Adipocyte (in vitro differentiated cells): ENCODE measurements at regions not wholly inside any gene's neighbourhood (a gene's known extent, or its start where the extent isn't known, plus 50 kb on each side); places are given as distances from the start of the nearest gene placed in this dataset.
"Not testable (repeated sequence)": the region's sequence is repeated elsewhere in the genome, so short reads cannot be mapped to it uniquely, and the experiment has no call there.

Source experiments
- DNase-seq: peaks from one replicate; pipeline ENCODE4 v3.0.0-alpha.2; 2015; ENCODE audit warnings: low read depth
- H3K27me3 ChIP-seq: replicated peaks from 2 replicates; pipeline ENCODE4 v1.7.0; 2013; ENCODE audit warnings: mild to moderate bottlenecking, low read length, moderate library complexity; ENCODE audit not compliant: control insufficient read depth, insufficient read depth
- H3K36me3 ChIP-seq: 2 replicates; pipeline ENCODE4 v1.7.0; 2013; ENCODE audit warnings: low read length, mild to moderate bottlenecking, moderate library complexity; ENCODE audit not compliant: control insufficient read depth, insufficient read depth, severe bottlenecking
- H3K4me1 ChIP-seq: 2 replicates; pipeline ENCODE4 v1.7.0; 2013; ENCODE audit warnings: mild to moderate bottlenecking, low read length, moderate library complexity; ENCODE audit not compliant: control insufficient read depth, insufficient read depth
- H3K4me3 ChIP-seq: 2 replicates; pipeline ENCODE4 v1.7.0; 2013; ENCODE audit warnings: mild to moderate bottlenecking, low read length, moderate library complexity
- H3K9ac ChIP-seq: 2 replicates; pipeline ENCODE4 v1.7.0; 2013; ENCODE audit warnings: mild to moderate bottlenecking, low read length, moderate library complexity
- H3K9me3 ChIP-seq: 2 replicates; pipeline ENCODE4 v1.7.0; 2013; ENCODE audit warnings: mild to moderate bottlenecking, low read length, moderate library complexity; ENCODE audit not compliant: control insufficient read depth

DNA sequence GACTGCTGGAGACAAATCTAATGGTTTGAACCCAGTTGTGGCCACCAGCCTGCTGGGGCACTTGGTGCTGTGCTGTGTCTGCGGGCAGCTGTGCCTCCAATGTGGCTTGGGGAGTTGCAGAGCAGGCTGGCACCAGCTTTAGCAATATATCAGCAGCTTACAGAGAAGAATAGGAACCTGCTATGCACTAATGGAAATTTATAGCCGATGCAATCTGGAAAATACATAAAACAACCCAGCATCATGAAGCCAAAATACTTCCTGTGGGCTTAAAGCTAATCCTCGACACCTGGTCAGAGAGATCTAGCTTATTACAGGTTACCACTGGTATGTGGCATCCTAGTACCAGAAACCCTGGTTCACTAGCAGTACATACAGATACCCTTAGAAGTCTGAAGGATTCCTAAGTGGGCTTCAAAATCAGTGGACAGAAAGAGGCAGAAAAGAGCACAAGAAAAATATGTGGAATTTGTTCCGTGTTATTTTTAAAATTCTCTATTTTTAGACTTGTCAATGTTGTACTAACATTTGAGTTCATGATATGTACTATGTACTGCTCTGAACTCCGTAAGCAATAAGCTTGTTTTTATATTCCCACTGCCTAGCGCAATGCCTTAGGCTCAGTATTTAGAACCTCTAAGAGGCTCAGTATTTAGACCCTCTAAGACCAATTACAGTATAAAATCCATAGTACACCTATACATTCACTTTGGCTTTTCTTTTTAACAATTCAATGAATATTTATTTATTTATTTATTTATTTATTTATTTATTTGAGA is 194.7 kb downstream of the UXS1 start:
- Histone ChIP-seq H3K9me3 (peaks cover 33% of the 10 kb centered on the region), H3K4me1 (no peaks in the 10 kb centered on the region), H3K36me3 (no peaks in the 10 kb centered on the region), H3K9ac (no peak overlapping the region), H3K27me3 (no peaks in the 10 kb centered on the region), H3K4me3 (no peak overlapping the region)
- DNase-seq: no peak

DNA sequence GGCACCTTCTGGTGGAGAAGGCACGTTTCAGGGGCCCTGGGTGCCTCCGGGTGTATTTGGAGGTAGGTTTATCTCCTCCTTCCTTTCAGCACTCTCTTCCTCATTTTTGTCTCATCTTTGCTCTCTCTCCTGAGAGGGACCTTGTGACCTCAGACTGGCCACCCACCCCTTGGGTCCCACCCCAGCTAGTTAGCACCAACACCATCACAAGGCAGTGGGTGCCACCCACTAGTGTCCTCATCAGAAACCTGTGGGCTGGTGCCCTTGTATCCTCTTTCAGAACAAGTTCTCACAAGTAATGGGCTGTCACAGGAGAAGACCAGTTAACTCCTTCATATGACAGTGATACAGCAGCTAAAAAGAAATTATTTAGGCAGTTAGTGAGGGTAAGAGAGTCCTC is 196.4 kb downstream of the UXS1 start:
- no peak overlapping the region for H3K4me3 ChIP-seq
- no peaks in the 10 kb centered on the region for H3K27me3 ChIP-seq
- H3K4me1 ChIP-seq: no peaks in the 10 kb centered on the region
- no peak overlapping the region for H3K9ac ChIP-seq
- peaks cover 41% of the 10 kb centered on the region for H3K9me3 ChIP-seq
- no peak for DNase-seq
- no peaks in the 10 kb centered on the region for H3K36me3 ChIP-seq

DNA sequence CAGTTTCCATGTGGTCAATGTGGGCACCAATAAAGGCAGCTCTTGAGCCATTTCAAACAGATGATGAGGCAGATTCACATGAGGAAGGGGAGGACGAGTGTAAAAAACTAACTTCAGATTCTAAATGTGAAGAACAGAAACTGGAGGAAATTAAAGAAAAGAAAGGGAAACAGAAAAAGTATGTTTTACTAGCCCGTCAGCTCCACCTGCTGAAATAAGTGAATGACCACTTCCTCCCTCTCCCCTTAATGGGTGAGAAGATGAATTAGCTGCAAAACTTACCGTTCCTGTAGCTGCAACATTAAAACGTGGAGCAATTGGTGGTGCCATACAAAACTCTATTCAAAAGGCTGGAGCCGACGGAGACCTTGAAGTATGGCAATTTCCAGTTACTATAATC is 203.5 kb downstream of the UXS1 start:
- no peaks in the 10 kb centered on the region for H3K27me3 ChIP-seq
- H3K9ac ChIP-seq: no peak overlapping the region
- peaks cover 62% of the 10 kb centered on the region for H3K9me3 ChIP-seq
- no peaks in the 10 kb centered on the region for H3K4me1 ChIP-seq
- no peak overlapping the region for H3K4me3 ChIP-seq
- no peaks in the 10 kb centered on the region for H3K36me3 ChIP-seq
- no peak for DNase-seq

DNA sequence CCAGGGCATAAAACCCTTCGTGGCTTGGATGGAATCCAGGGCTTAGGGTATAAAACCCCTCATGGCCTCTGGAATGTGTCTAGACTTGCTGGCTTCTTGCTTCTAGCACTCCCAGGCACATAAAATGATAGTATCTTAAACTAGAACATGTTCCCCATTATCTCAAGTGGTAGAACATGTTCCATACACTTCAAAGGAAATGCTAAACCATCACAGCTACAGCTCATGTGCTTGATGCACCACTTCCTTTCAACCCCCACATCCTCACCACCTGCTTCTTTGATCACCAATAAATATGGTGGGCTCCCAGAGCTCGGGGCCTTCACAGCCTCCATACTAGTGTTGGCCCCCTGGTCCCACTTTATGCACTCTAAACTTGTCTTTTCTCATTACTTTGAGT is 204.3 kb downstream of the UXS1 start:
- DNase-seq, H3K4me1 ChIP-seq, H3K9ac ChIP-seq, H3K4me3 ChIP-seq, H3K36me3 ChIP-seq, H3K27me3 ChIP-seq: not testable (repeated sequence)
- H3K9me3 ChIP-seq: peaks cover 54% of the 10 kb centered on the region

DNA sequence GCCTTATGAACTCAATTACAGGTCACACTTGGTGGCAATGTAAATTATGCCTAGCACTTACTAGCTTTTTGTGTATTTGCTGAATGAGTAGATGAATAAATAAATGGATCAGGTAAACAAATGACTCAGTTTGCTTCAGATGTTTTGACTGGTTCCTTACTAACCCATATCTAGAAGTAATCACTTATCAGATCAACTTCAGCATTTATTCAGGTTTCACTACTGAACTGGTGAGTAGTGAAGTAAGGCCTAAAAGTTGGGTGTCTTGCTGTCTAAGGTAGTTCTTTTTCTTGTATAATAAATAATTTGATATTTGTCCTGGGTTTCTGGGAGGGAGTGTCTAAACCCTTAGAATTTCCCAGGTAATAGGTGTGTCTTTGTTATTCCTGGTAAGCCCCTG is 205.0 kb downstream of the UXS1 start:
- Histone ChIP-seq H3K36me3 (no peaks in the 10 kb centered on the region), H3K27me3 (no peaks in the 10 kb centered on the region), H3K4me1 (no peaks in the 10 kb centered on the region), H3K9me3 (peaks cover 46% of the 10 kb centered on the region), H3K4me3 (no peak overlapping the region), H3K9ac (no peak overlapping the region)
- no peak for DNase-seq

DNA sequence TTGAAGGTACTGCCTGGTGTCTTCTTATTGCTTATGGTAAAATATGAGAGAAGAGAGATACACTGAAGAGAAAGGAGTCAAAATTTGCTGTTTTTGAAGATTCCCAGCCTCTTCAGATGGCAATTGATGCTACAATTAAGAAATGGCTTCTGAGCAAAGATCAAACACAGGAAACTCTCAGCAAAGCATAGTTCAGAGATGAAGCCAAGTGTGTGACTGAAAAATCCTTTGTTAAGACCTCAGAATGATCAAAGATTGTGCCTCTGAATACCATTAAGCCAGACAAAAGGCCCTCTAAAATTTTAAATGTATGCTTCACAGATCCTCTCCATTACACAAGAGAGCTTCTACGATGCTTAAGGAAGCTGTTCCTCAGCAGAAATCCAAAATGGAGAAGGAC is 216.3 kb downstream of the UXS1 start:
- no peak overlapping the region for H3K9ac ChIP-seq
- no peak overlapping the region for H3K4me3 ChIP-seq
- H3K4me1 ChIP-seq: no peaks in the 10 kb centered on the region
- H3K9me3 ChIP-seq: peaks cover 8% of the 10 kb centered on the region
- H3K36me3 ChIP-seq: no peaks in the 10 kb centered on the region
- DNase-seq: no peak
- no peaks in the 10 kb centered on the region for H3K27me3 ChIP-seq

DNA sequence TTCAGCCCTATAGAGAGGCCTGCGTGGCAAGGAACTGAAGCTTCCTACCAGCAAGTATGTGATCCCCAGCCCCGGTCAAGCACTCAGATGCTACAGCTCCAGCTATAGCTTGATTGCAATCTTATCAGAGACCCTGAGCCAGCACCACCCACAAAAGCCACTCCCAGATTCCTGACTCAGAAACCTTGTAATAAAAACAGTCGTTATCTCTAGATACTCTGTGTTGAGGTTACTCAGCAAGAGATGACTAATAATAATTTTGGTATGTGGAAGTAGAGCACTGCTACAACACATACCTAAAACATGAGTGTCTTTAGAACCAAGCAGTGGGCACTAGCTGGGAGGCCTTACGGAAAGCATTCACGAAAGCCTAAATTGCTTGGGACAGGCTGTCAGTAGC is 216.9 kb downstream of the UXS1 start:
- H3K27me3 ChIP-seq: no peaks in the 10 kb centered on the region
- H3K9ac ChIP-seq: no peak overlapping the region
- peak; percentile 42 for DNase-seq
- H3K36me3 ChIP-seq: no peaks in the 10 kb centered on the region
- peak overlapping the region; percentile 27 for H3K4me3 ChIP-seq
- H3K4me1 ChIP-seq: no peaks in the 10 kb centered on the region
- H3K9me3 ChIP-seq: peaks cover 8% of the 10 kb centered on the region

DNA sequence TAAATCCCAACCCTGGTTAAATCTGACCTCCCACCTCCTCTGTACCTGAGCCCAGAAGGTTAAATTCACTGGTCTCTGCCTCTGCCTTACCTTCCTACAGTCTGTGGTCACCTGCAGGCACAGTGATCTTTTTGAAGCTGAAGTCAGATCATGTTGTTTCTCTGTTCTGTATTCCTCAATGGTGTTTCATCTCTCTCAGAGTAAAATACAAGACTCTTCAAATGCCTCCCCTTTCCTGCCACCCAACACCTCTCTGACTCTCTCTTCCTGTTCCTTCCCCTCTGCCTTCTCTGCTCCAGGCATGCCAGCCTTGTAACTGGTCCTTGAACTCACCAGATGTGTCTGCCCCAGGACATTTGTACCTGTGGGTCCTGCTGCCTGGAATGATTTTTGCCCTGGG is 219.3 kb downstream of the UXS1 start:
- H3K4me3 ChIP-seq: no peak overlapping the region
- no peak for DNase-seq

DNA sequence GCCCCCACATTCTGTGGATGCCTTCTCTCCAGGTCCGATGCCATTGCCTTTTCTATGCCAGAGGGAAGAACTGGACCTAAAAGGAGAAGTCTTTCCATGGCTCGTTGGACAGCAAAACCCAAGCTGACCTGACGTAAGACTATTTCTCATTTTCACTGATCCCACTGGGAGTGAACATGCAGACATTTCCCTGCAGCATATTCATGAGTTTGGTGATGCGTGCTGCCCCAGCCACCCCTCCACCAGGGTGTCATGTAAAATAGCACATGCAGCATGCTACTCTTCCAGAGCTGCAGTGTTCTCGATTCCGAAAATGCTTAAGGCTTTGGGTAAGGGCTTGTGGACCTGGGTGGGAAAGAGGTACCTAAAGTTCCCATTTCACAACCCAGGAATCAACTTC is 221.2 kb downstream of the UXS1 start:
- Histone ChIP-seq H3K9me3 (peaks cover 12% of the 10 kb centered on the region), H3K4me3 (no peak overlapping the region), H3K27me3 (no peaks in the 10 kb centered on the region), H3K36me3 (no peaks in the 10 kb centered on the region), H3K4me1 (no peaks in the 10 kb centered on the region), H3K9ac (no peak overlapping the region)
- DNase-seq: no peak

More for the DNA sequence above, 219.3 kb downstream of the UXS1 start:
- no peaks in the 10 kb centered on the region for H3K4me1 ChIP-seq
- H3K9ac ChIP-seq: no peak overlapping the region
- H3K36me3 ChIP-seq: no peaks in the 10 kb centered on the region
- H3K27me3 ChIP-seq: no peaks in the 10 kb centered on the region
- peaks cover 8% of the 10 kb centered on the region for H3K9me3 ChIP-seq

DNA sequence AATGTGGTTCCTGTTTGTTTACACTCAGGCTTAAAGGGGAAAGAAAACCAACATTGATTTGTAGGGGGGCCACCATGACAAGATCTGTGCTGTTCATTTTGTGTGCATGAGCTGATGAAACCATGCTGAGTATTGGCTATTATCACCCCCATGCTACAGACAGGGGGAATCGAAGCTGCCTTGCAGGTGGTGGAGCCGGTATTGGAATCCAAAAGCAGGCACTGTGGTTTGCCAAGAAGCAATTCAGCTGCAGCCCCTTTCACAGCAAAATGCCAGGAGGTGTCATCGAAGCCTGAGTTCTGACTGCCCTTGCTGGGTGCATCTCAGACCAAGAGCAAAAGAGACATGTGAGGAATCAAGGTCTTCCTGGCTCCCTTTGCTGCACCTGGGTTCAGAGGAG is 221.9 kb downstream of the UXS1 start:
- DNase-seq: no peak
- Histone ChIP-seq H3K9me3 (peaks cover 12% of the 10 kb centered on the region), H3K4me1 (no peaks in the 10 kb centered on the region), H3K4me3 (no peak overlapping the region), H3K36me3 (no peaks in the 10 kb centered on the region), H3K9ac (no peak overlapping the region), H3K27me3 (no peaks in the 10 kb centered on the region)

DNA sequence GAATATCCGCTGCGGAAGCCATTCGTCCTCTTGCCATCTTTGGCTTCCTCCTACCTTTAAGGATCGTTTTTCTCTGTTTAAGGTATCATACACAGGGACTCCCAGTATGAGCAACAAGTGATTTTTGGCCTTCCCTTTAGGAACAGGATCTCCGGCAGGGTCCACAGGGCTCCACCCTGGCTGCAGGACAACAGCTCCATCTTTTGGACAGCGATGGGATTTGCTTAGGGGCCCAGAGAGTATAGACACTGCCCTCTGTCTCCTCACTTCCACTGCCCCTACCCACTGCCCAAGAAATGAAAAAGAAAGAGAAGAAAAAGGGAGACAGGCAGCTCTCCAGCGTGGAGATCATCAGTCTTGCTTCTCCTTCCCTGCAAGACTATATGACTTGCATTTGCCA is 224.5 kb downstream of the UXS1 start:
- H3K36me3 ChIP-seq: no peaks in the 10 kb centered on the region
- peaks cover 5% of the 10 kb centered on the region for H3K9me3 ChIP-seq
- no peaks in the 10 kb centered on the region for H3K27me3 ChIP-seq
- no peak overlapping the region for H3K4me3 ChIP-seq
- no peaks in the 10 kb centered on the region for H3K4me1 ChIP-seq
- no peak overlapping the region for H3K9ac ChIP-seq
- no peak for DNase-seq

DNA sequence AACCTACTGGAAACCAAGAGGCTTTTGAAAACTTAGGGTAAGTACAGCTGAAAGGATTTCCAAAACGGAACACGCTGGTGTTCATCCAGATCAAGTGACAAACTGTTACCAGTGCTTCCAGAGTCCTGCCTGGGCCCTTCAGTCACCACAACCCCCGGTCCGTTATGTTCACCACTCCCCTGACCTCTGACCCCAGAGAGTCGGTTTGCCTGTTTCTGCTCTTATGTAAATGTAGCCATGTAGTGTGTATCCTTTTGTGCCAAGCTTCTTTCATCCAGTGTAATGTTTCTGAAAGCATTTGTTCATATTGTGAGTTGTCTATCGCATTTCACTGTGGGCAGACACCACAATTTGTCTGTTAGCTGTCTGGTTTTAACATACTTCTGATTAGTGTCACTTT is 217.5 kb downstream of the NCK2 start:
- H3K9me3 ChIP-seq: peaks cover 8% of the 10 kb centered on the region
- no peak overlapping the region for H3K9ac ChIP-seq
- no peaks in the 10 kb centered on the region for H3K4me1 ChIP-seq
- no peaks in the 10 kb centered on the region for H3K36me3 ChIP-seq
- no peak overlapping the region for H3K4me3 ChIP-seq
- peaks cover 3% of the 10 kb centered on the region for H3K27me3 ChIP-seq
- no peak for DNase-seq
